Neural progenitor cell (in vitro differentiated cells): ENCODE measurements at regions not wholly inside any gene's neighbourhood (a gene's known extent, or its start where the extent isn't known, plus 50 kb on each side); places are given as distances from the start of the nearest gene placed in this dataset.

Source experiments
- DNase-seq: peaks from one replicate; pipeline ENCODE4 v3.0.0-alpha.2; 2016; ENCODE audit warnings: low spot score
- H2AFZ ChIP-seq: fragments of 200-600 bp; sonication (generic); replicated peaks from 2 replicates; pipeline ENCODE4 v1.6.1; 2016; ENCODE audit warnings: antibody characterized with exemption
- H3F3A ChIP-seq: fragments of 200-600 bp; sonication (generic); 2 replicates; pipeline ENCODE4 v1.6.1; 2016; ENCODE audit warnings: antibody characterized with exemption, low read depth
- H3K27ac ChIP-seq: fragments of 200-600 bp; sonication (generic); 2 replicates; pipeline ENCODE4 v1.5.1; 2016; ENCODE audit warnings: mild to moderate bottlenecking
- H3K27me3 ChIP-seq: fragments of 200-600 bp; sonication (generic); 2 replicates; pipeline ENCODE4 v1.6.1; 2016; ENCODE audit warnings: mild to moderate bottlenecking, moderate library complexity
- H3K36me3 ChIP-seq: fragments of 200-600 bp; sonication (generic); 2 replicates; pipeline ENCODE4 v1.5.1; 2016
- H3K4me1 ChIP-seq: fragments of 200-600 bp; sonication (generic); 2 replicates; pipeline ENCODE4 v1.6.1; 2016; ENCODE audit warnings: mixed run types
- H3K4me2 ChIP-seq: fragments of 200-600 bp; sonication (generic); 2 replicates; pipeline ENCODE4 v1.6.1; 2016
- H3K4me3 ChIP-seq: fragments of 200-600 bp; sonication (generic); 2 replicates; pipeline ENCODE4 v1.5.1; 2016
- H3K79me2 ChIP-seq: fragments of 200-600 bp; sonication (generic); 2 replicates; pipeline ENCODE4 v1.6.1; 2016; ENCODE audit warnings: low read depth
- H3K9ac ChIP-seq: fragments of 200-600 bp; sonication (generic); 2 replicates; pipeline ENCODE4 v1.6.1; 2016
- H3K9me3 ChIP-seq: fragments of 200-600 bp; sonication (generic); 2 replicates; pipeline ENCODE4 v1.5.1; 2016; ENCODE audit warnings: low read depth
- H4K20me1 ChIP-seq: fragments of 200-600 bp; sonication (generic); 2 replicates; pipeline ENCODE4 v1.6.1; 2016; ENCODE audit warnings: low read depth
- H3K27ac Mint-ChIP-seq: 3 replicates; pipeline ENCODE4 v1.8.0; 2021; ENCODE audit warnings: mixed read lengths
- H3K27me3 Mint-ChIP-seq: 2 replicates; pipeline ENCODE4 v1.8.0; 2022; ENCODE audit warnings: low read depth, mild to moderate bottlenecking, inconsistent platforms, moderate library complexity, mixed read lengths; ENCODE audit not compliant: insufficient read depth
- H3K36me3 Mint-ChIP-seq: 3 replicates; pipeline ENCODE4 v1.8.0; 2021; ENCODE audit warnings: mixed read lengths
- H3K4me1 Mint-ChIP-seq: 3 replicates; pipeline ENCODE4 v1.8.0; 2021; ENCODE audit warnings: mixed read lengths
- H3K4me3 Mint-ChIP-seq: 3 replicates; pipeline ENCODE4 v1.8.0; 2021; ENCODE audit warnings: mild to moderate bottlenecking, moderate library complexity, mixed read lengths
- H3K9me3 Mint-ChIP-seq: 3 replicates; pipeline ENCODE4 v1.8.0; 2020; ENCODE audit warnings: mixed read lengths
- EZH2 ChIP-seq: fragments of 200-600 bp; sonication (generic); IDR thresholded peaks from 2 replicates; pipeline ENCODE4 v1.6.1; 2017; ENCODE audit warnings: antibody characterized with exemption, mild to moderate bottlenecking, moderate library complexity
- EZH2phosphoT487 ChIP-seq: fragments of 200-600 bp; sonication (generic); IDR thresholded peaks from 2 replicates; pipeline ENCODE4 v1.6.1; 2017; ENCODE audit warnings: antibody characterized with exemption
- TF ChIP-seq, protein P1 (sequence below): fragments of 200-600 bp; sonication (generic); IDR thresholded peaks from 2 replicates; pipeline ENCODE4 v1.5.1; 2017; ENCODE audit warnings: antibody characterized with exemption, mild to moderate bottlenecking

DNA sequence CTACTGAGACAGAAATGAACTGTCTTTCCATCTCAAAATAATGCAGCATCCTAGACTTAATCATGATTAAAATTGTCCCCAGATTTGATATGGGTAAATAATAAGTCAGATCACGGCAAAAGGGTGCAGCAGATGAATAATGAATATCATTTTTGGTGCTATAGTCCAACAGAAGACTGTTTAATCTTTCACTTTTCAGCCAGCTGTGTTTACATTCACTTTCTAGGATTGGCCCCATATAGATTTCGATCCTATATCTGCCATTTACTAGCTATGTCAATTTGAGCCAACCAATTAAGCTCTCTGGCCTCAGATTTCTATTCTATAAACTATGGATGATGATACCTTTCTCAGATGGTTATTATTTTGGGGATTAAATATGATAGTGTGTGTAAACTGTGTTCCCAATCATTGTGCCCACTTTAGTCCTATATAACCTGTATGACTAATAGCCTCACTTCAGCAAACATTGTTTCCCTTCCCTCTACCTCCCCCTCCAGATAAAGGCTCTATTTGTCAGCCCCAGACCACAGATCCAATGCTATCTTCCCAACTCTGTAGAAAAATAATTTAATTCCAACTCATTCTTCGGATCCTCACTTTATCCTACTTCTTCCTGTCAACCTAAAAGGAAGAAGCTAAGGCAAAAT, 53.6 kb upstream of the NT5E start:
- Histone ChIP-seq H4K20me1 (no peaks in the 10 kb centered on the region), H3F3A (no peaks in the 10 kb centered on the region), H3K9me3 (peaks cover 6% of the 10 kb centered on the region), H2AFZ (no peak overlapping the region), H3K36me3 (no peaks in the 10 kb centered on the region), H3K9ac (no peak overlapping the region), H3K4me1 (peaks cover 8% of the 10 kb centered on the region), H3K27ac (no peak overlapping the region), H3K4me3 (no peak overlapping the region), H3K4me2 (no peak overlapping the region), H3K27me3 (no peaks in the 10 kb centered on the region), H3K79me2 (no peaks in the 10 kb centered on the region)
- peaks cover 13% of the 10 kb centered on the region for H3K9me3 Mint-ChIP-seq
- H3K27ac Mint-ChIP-seq, result no peak overlapping the region
- no peak overlapping the region for H3K4me3 Mint-ChIP-seq
- H3K4me1 Mint-ChIP-seq, result no peaks in the 10 kb centered on the region
- no peaks in the 10 kb centered on the region for H3K27me3 Mint-ChIP-seq
- no peaks in the 10 kb centered on the region for H3K36me3 Mint-ChIP-seq
- DNase-seq, result no peak
- TF ChIP-seq EZH2phosphoT487 (no peak), EZH2 (no peak)
- TF ChIP-seq, protein P1, sequence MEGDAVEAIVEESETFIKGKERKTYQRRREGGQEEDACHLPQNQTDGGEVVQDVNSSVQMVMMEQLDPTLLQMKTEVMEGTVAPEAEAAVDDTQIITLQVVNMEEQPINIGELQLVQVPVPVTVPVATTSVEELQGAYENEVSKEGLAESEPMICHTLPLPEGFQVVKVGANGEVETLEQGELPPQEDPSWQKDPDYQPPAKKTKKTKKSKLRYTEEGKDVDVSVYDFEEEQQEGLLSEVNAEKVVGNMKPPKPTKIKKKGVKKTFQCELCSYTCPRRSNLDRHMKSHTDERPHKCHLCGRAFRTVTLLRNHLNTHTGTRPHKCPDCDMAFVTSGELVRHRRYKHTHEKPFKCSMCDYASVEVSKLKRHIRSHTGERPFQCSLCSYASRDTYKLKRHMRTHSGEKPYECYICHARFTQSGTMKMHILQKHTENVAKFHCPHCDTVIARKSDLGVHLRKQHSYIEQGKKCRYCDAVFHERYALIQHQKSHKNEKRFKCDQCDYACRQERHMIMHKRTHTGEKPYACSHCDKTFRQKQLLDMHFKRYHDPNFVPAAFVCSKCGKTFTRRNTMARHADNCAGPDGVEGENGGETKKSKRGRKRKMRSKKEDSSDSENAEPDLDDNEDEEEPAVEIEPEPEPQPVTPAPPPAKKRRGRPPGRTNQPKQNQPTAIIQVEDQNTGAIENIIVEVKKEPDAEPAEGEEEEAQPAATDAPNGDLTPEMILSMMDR, result no peak

DNA sequence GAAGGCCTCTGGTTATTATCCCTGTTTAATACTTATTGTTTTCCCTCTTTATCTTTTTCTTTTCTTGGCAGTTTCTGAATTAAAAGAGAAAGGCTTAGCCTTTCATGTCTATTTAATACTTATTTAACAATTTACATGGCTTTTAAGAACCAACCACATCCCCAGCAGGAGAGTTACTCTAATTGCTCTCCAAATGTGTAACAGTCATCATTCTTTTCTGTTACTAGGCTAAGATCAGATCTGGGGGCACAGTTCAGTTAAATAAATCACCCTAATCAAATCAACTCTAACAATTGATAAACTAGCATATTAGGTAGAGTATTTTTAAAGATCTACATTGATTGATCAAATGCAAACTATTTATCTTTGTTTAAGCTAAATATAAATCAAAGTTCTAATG, 54.1 kb upstream of the NT5E start:
- no peaks in the 10 kb centered on the region for H3K27me3 Mint-ChIP-seq
- no peaks in the 10 kb centered on the region for H3K36me3 Mint-ChIP-seq
- DNase-seq, result no peak
- H3K9ac ChIP-seq, result no peak overlapping the region
- H3K4me2 ChIP-seq, result peak overlapping the region; percentile 15
- no peaks in the 10 kb centered on the region for H3F3A ChIP-seq
- no peak for TF ChIP-seq EZH2phosphoT487
- TF ChIP-seq, protein P1, result no peak
- no peak for TF ChIP-seq EZH2
- no peak overlapping the region for H3K4me3 ChIP-seq
- H3K9me3 Mint-ChIP-seq, result peaks cover 13% of the 10 kb centered on the region
- H3K4me3 Mint-ChIP-seq, result no peak overlapping the region
- peaks cover 8% of the 10 kb centered on the region for H3K4me1 ChIP-seq
- H3K27ac ChIP-seq, result no peak overlapping the region
- H3K36me3 ChIP-seq, result no peaks in the 10 kb centered on the region
- H3K79me2 ChIP-seq, result no peaks in the 10 kb centered on the region
- no peak overlapping the region for H2AFZ ChIP-seq
- no peaks in the 10 kb centered on the region for H3K27me3 ChIP-seq
- no peak overlapping the region for H3K27ac Mint-ChIP-seq
- no peaks in the 10 kb centered on the region for H4K20me1 ChIP-seq
- no peaks in the 10 kb centered on the region for H3K4me1 Mint-ChIP-seq
- peaks cover 6% of the 10 kb centered on the region for H3K9me3 ChIP-seq

DNA sequence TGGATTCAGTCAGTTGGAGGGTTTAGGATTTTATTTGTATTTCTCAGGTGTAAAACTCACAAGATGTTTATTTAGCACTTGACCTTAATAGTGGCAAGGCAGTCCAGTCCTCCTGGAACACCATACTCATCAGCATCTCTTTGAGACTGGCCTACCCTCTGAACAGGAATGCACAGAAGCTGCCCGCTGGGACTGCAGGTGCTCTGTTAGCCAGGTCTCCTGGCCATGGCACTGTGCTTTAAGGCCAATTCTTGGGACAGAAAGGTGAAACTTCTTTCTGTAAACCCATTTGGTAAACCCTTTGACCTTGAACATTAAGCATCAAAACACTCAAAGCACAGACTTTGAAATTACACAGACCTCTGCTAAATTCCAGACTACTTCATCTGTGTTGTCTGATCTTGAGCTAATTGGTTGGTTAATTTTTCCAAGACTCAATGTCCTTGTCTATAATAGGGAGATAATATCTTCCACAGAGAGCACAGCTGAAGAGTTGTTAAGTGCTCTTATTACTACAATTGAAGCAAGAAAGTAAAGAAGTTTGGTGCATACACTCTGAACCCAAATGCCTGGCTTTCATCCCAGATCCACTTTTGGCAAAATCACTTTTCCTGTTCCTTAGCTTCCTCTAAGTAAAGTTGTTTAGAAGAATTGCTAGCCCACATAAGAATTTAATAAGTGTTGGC, 54.9 kb upstream of the NT5E start:
- Histone ChIP-seq H3K9ac (no peak overlapping the region), H3K79me2 (no peaks in the 10 kb centered on the region), H4K20me1 (no peaks in the 10 kb centered on the region), H2AFZ (no peak overlapping the region), H3K4me2 (no peak overlapping the region), H3K27ac (no peak overlapping the region), H3F3A (no peaks in the 10 kb centered on the region), H3K27me3 (no peaks in the 10 kb centered on the region), H3K36me3 (no peaks in the 10 kb centered on the region), H3K4me3 (no peak overlapping the region), H3K4me1 (peaks cover 8% of the 10 kb centered on the region), H3K9me3 (peaks cover 6% of the 10 kb centered on the region)
- H3K4me3 Mint-ChIP-seq, result no peak overlapping the region
- no peak for DNase-seq
- H3K9me3 Mint-ChIP-seq, result peaks cover 13% of the 10 kb centered on the region
- TF ChIP-seq, protein P1, result no peak
- no peak for TF ChIP-seq EZH2
- TF ChIP-seq EZH2phosphoT487, result no peak
- H3K27me3 Mint-ChIP-seq, result no peaks in the 10 kb centered on the region
- no peak overlapping the region for H3K27ac Mint-ChIP-seq
- no peaks in the 10 kb centered on the region for H3K4me1 Mint-ChIP-seq
- no peaks in the 10 kb centered on the region for H3K36me3 Mint-ChIP-seq
